Right cardiac atrium (tissue), 5 donors: ENCODE measurements at regions not wholly inside any gene's neighbourhood (a gene's known extent, or its start where the extent isn't known, plus 50 kb on each side); places are given as distances from the start of the nearest gene placed in this dataset.

Source experiments
- ATAC-seq, 2 donors: fragments of 200-7000 bp; cut with Tn5 transposase; one replicate each; pipeline versions ENCODE4 v1.8.0 to v1.9.1; 2020; ENCODE audit warnings: moderate library complexity in 2 of 2, mild to moderate bottlenecking in 1 of 2
- DNase-seq, 3 donors: peaks; one replicate each; pipeline ENCODE4 v3.0.0-alpha.2; 2020
- H3K27ac ChIP-seq: one replicate; pipeline ENCODE4 v1.5.1; 2013; ENCODE audit warnings: mild to moderate bottlenecking, low read length, control low read depth, moderate library complexity
- H3K27me3 ChIP-seq: one replicate; pipeline ENCODE4 v1.6.1; 2013; ENCODE audit not compliant: control insufficient read depth, insufficient read depth
- H3K4me1 ChIP-seq: one replicate; pipeline ENCODE4 v1.6.1; 2013; ENCODE audit warnings: low read length; ENCODE audit not compliant: control insufficient read depth, insufficient read depth
- H3K4me3 ChIP-seq: one replicate; pipeline ENCODE4 v1.5.1; 2013; ENCODE audit warnings: low read length, control low read depth
- H3K9me3 ChIP-seq: one replicate; pipeline ENCODE4 v1.6.1; 2013; ENCODE audit warnings: low read length; ENCODE audit not compliant: control insufficient read depth
- WGBS: extraction: QIAGEN DNeasy Blood & Tissue Kit; methylation state at CpG from one replicate; pipeline ENCODE4 v1.1.7; 2013; 5-methylcytosine and 5-hydroxymethylcytosine counted together
- intact Hi-C, 4 donors: fragments of 100-400 bp; cut with DNase I; formaldehyde crosslinking; loops; one replicate each; pipeline versions ENCODE4 v1.11.0 to v1.14.0; 2022 to 2023
- donor health status: healthy with polysubstance abuse.
- donor health status: DM: no; HTN: yes; CAD: no.
- donor health status: DM: no; HTN: no; CAD: no.
- donor health status: DM: no; HTN: yes; CAD: no; lungs with severe emphysema.
- donor health status: DM: yes; HTN: yes; CAD: no.

DNA sequence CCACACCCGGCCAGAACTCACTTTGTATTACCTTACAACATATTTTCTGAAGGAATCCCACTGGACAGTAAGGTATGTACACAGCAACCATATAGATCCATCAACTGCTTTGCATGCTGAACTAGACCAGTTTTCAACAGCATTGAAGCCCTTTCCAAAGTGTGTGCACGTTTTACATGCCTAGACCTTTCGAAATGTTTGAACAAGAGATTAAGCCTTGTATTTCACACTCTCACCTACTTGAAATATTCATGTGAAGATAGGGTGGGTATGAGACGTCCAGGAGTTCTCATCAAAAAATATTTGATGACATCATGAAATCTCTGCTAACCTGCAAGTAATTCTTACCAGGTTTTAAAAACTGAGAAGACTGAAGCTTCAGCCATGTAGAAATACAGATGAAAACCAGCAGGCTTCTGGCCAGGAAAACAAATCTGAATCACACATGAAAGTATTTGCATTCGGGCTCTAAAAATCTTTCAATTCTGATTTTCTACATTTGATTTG is 387.0 kb upstream of the PSMD7 start:
- no peaks in the 10 kb centered on the region for H3K27me3 ChIP-seq
- ATAC-seq (no peak), DNase-seq (no peak)
- no peak overlapping the region for H3K27ac ChIP-seq
- no peak overlapping the region for H3K4me3 ChIP-seq
- H3K4me1 ChIP-seq: no peaks in the 10 kb centered on the region
- intact Hi-C loops: no loop called here
- WGBS: 57% methylated on average over 5 of the region's 5 CpGs
- H3K9me3 ChIP-seq: no peaks in the 10 kb centered on the region

DNA sequence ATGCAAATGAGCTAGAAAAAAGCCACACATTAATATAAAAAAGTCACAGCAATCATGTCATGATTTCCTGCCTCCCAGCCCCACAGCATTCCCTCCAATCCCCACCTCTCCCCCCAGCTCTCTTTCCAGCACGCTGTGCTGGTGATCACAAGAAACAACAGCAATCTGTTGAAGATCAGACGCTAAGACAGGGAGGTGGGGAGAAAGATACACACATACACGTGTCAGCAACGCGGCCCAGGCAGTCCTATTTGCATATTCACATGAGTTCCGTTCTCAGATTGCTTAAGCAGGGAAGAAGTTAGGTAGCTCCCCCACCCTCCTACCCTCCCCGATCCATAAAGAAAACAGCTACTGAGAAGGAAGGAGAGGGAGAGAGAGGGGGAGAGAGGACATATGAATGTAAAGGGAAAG is 405.5 kb upstream of the PSMD7 start:
- no peak for DNase-seq
- Histone ChIP-seq H3K27me3 (peaks cover 2% of the 10 kb centered on the region), H3K4me1 (peaks cover 2% of the 10 kb centered on the region), H3K4me3 (no peak overlapping the region), H3K9me3 (no peaks in the 10 kb centered on the region), H3K27ac (no peak overlapping the region)
- 3% methylated on average over 7 of the region's 7 CpGs for WGBS
- ATAC-seq: no peak
- intact Hi-C loops: no loop called here

DNA sequence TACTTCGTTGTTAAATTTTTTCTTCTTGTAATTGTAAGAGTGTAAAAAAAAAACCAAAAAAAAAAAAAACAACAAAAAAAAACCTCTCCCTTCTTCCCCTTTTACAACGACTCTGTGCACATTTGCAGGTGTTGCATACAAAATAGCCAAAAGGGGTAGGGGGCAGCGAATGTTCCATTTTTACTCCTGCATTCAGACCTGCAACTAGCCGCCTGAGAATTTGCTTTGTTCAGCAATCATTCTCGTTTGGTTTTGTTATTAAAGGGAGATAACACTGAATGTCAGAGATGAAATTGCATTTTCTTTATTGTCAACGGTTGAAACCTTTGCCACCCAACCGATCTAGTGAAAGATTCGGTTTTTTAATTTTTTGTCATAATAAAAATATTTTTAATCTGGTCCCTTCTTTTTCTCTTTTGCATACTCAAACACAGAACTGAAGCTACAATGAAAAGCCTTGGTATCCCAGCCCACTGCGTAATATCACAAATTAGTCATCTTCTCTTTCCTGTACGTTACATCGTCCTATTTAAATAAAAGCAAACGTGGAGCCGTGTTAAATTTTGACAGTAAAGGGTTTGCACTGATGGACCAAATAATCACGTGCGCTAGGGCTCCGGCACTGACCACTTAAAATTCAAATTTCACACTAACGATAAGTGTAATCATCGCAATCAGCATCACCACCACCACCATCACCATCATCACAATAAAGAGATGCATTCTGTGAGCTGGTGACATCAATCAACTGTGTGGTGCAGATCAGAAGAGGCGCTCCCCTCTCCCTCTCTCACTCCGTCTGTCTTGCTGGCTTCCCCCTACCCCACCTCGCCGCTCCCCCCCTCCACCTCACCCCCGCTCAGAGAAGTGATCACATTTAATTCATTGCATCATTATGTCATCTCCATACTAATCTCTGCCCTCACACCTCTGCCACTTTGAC is 406.2 kb upstream of the PSMD7 start:
- H3K4me1 ChIP-seq: peaks cover 2% of the 10 kb centered on the region
- H3K27me3 ChIP-seq: peaks cover 2% of the 10 kb centered on the region
- H3K27ac ChIP-seq: no peak overlapping the region
- ATAC-seq (no peak), DNase-seq (no peak)
- H3K4me3 ChIP-seq: no peak overlapping the region
- intact Hi-C loops: no loop called here
- WGBS: 26% methylated on average over 23 of the region's 23 CpGs
- no peaks in the 10 kb centered on the region for H3K9me3 ChIP-seq

DNA sequence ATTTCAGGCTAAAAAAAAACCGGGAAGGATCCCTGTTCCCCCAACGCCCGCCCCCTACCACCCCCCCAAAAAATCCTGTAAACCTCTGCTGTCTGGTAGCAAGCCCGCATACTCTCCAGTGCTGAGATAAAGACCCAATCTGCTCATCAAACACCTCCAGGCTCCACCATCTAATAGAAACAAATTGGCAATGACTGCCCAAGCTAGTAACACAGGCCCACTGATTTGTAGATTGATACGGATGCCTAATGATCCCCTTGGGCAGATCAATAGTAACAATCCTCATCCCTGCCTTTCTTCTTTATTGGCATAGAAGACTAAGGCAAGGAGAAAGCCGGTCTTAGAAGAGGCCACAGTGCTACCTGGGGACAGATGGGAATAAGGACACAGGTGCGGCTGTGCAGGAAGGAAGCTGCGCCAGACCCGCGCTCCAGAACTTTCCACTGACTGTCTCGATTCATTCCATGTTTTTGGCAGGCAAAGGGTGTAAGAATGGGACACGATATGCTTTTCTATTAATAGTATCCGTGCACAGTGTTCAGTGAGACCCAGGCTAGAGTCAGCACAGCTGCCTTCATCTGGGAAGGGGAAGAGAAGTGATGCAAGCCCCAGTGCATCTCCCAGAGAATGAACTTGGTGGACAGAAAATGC is 407.6 kb upstream of the PSMD7 start:
- 34% methylated on average over 13 of the region's 13 CpGs for WGBS
- intact Hi-C loops: loop anchor here in 1 of 4 donors (10.0 kb wide), 1 partner anchor 1764 kb away; no protein-coding TSS in a partner anchor
- no peak overlapping the region for H3K27ac ChIP-seq
- H3K4me3 ChIP-seq: no peak overlapping the region
- H3K4me1 ChIP-seq: peaks cover 2% of the 10 kb centered on the region
- H3K9me3 ChIP-seq: no peaks in the 10 kb centered on the region
- peaks cover 2% of the 10 kb centered on the region for H3K27me3 ChIP-seq
- ATAC-seq (peak in 1 of 2 donors; percentile 68), DNase-seq (no peak)

DNA sequence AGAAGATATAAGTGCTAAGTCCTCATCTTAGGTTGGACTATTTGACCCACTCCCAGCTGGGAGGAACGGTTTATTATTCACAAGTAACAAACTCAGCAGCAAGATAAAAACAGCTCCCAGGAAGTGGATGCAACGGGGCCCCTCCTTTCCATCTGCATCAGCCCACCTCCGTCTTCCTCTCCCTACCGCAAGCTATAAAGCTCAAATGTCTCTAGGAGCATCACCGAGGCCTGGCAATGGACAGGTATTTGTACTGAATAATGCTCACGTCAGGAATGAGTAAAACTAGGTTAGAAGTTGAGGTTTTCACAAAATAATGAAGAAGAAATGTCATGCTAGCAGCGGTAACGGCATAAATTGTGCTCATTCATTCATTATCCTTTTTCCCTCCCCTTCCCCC is 408.7 kb upstream of the PSMD7 start:
- no peak for ATAC-seq
- intact Hi-C loops: loop anchor here in 1 of 4 donors (10.0 kb wide), 1 partner anchor 1763 kb away; no protein-coding TSS in a partner anchor
- Histone ChIP-seq H3K27me3 (peaks cover 2% of the 10 kb centered on the region), H3K27ac (no peak overlapping the region), H3K4me3 (no peak overlapping the region), H3K4me1 (peaks cover 2% of the 10 kb centered on the region), H3K9me3 (no peaks in the 10 kb centered on the region)
- 58% methylated on average over 8 of the region's 8 CpGs for WGBS
- no peak for DNase-seq

DNA sequence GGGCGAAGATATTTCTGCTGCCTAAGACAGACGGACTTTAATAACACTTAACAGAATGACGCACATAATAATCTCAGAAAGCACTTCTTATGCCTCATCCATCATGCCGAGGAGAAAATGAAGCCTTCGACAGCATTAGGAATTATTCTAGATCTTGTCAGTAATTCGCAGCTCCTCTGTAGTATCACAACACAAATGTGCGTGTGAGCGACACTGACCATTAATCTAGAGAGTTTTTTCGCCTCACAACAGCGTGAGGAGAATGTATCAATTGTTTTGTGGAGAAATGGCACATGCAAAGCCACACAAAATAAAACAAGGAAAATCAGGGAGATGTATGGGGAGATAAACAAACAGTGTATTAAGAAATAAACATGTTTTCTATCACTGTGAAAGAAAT is 410.2 kb upstream of the PSMD7 start:
- no peak overlapping the region for H3K27ac ChIP-seq
- no peak for ATAC-seq
- H3K4me3 ChIP-seq: no peak overlapping the region
- peaks cover 2% of the 10 kb centered on the region for H3K27me3 ChIP-seq
- DNase-seq: no peak
- intact Hi-C loops: loop anchor here in 1 of 4 donors (10.0 kb wide), 1 partner anchor 1762 kb away; no protein-coding TSS in a partner anchor
- WGBS: 86% methylated on average over 10 of the region's 10 CpGs
- H3K9me3 ChIP-seq: no peaks in the 10 kb centered on the region
- H3K4me1 ChIP-seq: peaks cover 2% of the 10 kb centered on the region

DNA sequence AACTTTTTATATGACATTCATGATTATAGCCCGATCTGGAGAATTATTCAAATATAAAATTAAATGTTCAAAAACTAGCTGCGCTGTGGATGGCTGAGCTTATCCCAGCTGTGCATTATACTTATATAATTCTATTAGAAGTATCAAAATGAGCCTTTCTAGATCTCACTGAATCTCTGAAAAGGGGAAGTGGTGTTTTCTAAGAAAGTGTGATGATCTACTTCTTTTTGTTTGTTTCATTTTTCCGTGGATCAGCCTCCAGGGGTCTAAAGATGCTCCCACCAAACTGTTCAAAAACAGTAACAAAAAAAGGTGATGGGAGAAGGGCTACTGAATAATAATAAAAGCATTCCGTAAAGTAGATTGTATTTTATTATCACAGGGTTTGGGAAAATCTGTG is 411.3 kb upstream of the PSMD7 start:
- 86% methylated on average over 4 of the region's 4 CpGs for WGBS
- peaks cover 2% of the 10 kb centered on the region for H3K27me3 ChIP-seq
- H3K9me3 ChIP-seq: no peaks in the 10 kb centered on the region
- intact Hi-C loops: loop anchor here in 1 of 4 donors (10.0 kb wide), 1 partner anchor 1761 kb away; no protein-coding TSS in a partner anchor
- no peak overlapping the region for H3K4me3 ChIP-seq
- ATAC-seq: no peak
- peaks cover 2% of the 10 kb centered on the region for H3K4me1 ChIP-seq
- no peak for DNase-seq
- no peak overlapping the region for H3K27ac ChIP-seq

DNA sequence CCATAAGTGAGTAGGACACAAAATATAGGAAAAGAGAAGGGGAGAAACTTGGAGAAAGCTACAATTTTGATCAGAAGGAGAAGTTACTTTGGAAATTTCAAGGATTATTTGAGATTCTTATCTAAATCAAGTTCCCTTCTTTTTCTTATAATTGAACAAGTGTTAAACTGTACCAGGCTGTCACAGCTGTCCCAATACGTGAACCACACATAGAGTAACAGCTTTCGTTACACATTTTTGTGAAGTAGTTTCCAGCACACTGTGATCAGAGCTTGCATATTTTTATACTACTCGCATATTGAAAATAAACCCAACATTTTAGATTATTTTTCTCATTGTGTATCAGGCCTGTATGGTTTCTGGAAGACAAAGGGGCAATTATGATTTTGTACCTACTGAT is 412.8 kb upstream of the PSMD7 start:
- no peaks in the 10 kb centered on the region for H3K4me1 ChIP-seq
- intact Hi-C loops: loop anchor here in 1 of 4 donors (10.0 kb wide), 1 partner anchor 1759 kb away; no protein-coding TSS in a partner anchor
- H3K27me3 ChIP-seq: peaks cover 2% of the 10 kb centered on the region
- H3K4me3 ChIP-seq: no peak overlapping the region
- no peaks in the 10 kb centered on the region for H3K9me3 ChIP-seq
- 91% methylated on average over 3 of the region's 3 CpGs for WGBS
- no peak for DNase-seq
- no peak overlapping the region for H3K27ac ChIP-seq
- ATAC-seq: no peak

DNA sequence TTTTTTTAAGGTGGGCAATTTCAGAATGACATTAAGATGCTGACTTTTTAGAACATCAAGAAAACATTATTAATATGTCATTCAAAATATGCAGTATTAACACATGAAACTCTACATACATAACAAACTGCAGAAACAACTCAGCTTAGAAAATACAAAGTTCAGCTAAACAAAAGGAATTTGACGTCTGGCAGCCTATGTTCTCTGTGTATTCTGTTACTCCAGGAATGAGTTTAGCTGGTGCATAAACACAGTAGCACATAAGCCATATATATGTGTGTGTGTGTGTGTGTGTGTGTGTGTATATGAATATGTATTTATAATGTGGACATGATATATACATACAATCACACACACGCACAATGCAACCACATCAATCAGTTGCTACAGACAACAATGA is 413.5 kb upstream of the PSMD7 start:
- Histone ChIP-seq H3K27me3 (peaks cover 2% of the 10 kb centered on the region), H3K4me3 (no peak overlapping the region), H3K4me1 (no peaks in the 10 kb centered on the region), H3K9me3 (no peaks in the 10 kb centered on the region), H3K27ac (no peak overlapping the region)
- DNase-seq (no peak), ATAC-seq (no peak)
- 83% methylated on average over 2 of the region's 2 CpGs for WGBS
- intact Hi-C loops: loop anchor here in 1 of 4 donors (10.0 kb wide), 1 partner anchor 1758 kb away; no protein-coding TSS in a partner anchor

DNA sequence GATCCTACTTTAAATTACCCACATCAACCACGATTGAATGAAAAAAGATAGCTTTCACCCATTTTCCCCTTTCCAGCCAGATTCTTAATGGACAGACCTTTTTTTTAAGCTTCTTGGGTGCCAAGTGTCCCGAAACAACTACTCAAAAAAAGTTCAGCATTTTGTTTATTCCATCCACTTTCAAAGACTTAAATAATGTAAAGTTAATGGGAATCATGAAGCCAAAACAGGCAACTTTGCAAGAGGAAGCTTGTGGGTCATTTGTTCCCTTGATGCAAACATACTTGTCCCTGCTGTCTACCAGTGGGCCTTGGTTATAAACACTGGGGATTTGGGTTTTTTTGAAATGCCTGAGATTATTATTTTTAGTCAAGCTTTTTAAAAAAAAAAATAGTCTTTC is 414.0 kb upstream of the PSMD7 start:
- DNase-seq (no peak), ATAC-seq (no peak)
- no peak overlapping the region for H3K27ac ChIP-seq
- H3K27me3 ChIP-seq: no peaks in the 10 kb centered on the region
- no peaks in the 10 kb centered on the region for H3K4me1 ChIP-seq
- 72% methylated on average over 2 of the region's 2 CpGs for WGBS
- no peak overlapping the region for H3K4me3 ChIP-seq
- intact Hi-C loops: loop anchor here in 1 of 4 donors (10.0 kb wide), 1 partner anchor 1758 kb away; no protein-coding TSS in a partner anchor
- no peaks in the 10 kb centered on the region for H3K9me3 ChIP-seq

DNA sequence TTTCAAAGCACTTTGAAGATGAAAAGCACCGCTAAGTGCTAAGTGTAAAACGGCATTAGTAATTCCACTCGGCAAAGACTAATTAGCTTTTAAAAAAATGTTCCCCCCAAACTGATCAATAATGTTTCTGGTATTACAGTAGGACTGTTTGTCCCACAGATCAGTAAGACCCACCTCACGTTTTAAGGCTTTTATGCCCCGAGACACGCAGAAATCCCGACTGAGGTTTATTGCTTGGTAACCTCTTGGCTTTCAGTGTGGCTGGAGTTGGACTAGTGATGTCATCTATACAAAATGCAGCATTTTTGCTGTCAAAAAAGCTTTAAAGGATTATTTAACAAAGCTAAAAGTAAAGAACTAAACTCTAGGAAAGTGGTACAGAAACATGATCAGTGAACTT is 414.6 kb upstream of the PSMD7 start:
- intact Hi-C loops: loop anchor here in 1 of 4 donors (10.0 kb wide), 1 partner anchor 1757 kb away; no protein-coding TSS in a partner anchor
- WGBS: 57% methylated on average over 7 of the region's 7 CpGs
- no peaks in the 10 kb centered on the region for H3K27me3 ChIP-seq
- H3K27ac ChIP-seq: no peak overlapping the region
- no peak for ATAC-seq
- H3K4me3 ChIP-seq: no peak overlapping the region
- DNase-seq: no peak
- no peaks in the 10 kb centered on the region for H3K4me1 ChIP-seq
- H3K9me3 ChIP-seq: no peaks in the 10 kb centered on the region
